NOMO-1 treated with DMSO at 0.1 percent for 48 hours (cell line): ENCODE measurements at regions not wholly inside any gene's neighbourhood (a gene's known extent, or its start where the extent isn't known, plus 50 kb on each side); places are given as distances from the start of the nearest gene placed in this dataset.

ENCODE experiments used
- DNase-seq: peaks from one replicate; lab custom pipeline; 2025; ENCODE audit not compliant: unreplicated experiment; lab: John Stamatoyannopoulos, UW

DNA sequence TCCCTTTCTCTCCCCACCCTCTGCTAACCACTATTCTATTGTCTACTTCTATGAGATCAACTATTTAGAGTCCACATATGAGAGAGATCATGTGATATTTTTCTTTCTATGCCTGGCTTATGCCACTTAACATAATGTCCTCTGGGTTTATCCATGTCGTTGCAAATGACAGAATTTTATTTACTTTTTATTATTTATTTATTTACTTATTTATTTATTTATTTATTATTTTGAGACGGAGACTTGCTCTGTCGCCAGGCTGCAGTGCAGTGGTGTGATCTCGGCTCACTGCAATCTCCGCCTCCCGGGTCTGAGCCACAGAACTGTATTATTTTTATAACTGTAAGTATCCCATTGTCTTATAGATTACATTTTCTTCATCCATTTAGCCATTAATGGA is 443.4 kb upstream of the CDH19 start:
- no peak for DNase-seq

DNA sequence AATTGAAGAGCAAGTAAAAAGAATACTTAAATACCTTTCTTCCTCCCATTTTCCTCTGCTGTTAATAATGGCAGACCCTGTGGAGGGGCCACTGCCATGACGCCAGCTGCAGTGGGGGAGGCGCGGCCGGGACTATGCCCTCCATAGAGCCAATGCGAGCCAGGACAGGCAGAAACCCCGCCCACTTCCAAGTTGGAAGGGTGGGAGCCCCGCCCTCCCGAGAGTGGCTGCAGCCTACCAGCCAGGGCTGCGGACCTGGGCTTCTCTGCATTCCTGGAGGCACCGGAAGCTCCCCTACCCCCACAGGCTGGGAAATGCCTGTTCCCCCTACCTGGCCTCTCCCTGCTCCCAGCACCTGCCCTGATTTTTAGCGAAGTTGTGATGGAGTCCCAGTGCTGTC is 439.4 kb upstream of the CDH19 start:
- DNase-seq = no peak

DNA sequence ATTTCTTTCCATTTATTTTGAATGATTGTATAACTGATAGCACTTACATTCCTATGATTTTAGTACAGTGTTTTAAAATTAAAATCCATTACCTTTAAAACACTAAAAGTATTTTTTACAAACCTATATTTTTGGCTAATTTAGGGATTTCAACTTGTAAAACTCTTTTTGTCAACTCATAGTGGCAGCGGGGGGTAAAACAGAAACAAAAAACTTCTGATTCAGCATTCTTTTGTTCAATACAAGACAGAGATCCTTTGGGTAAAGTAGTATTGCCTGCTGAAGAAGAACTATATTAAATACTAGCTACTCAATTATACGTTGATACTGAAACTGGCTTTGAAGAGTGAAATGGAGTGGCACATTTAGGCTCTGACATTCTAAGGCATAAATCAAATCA is 437.4 kb upstream of the CDH19 start:
- DNase-seq = no peak

DNA sequence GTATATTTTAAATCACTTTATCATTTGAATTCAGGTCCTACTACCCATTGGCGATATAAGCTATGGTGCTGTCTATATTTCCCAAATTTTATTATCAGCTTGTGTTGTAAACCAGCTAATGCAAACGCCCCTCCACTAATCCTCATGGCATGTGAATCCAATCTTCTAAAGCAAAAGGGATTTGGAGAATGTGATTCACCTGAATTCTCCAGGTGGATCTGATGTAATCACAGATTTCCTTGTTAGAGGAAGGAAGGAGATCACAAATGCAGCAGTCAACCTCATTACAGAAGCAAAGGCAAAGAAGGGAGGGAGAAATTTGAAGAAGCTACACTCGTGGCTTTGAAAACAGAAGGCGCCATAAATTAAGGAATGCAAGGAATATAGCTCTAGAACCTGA is 431.1 kb upstream of the CDH19 start:
- DNase-seq = no peak

DNA sequence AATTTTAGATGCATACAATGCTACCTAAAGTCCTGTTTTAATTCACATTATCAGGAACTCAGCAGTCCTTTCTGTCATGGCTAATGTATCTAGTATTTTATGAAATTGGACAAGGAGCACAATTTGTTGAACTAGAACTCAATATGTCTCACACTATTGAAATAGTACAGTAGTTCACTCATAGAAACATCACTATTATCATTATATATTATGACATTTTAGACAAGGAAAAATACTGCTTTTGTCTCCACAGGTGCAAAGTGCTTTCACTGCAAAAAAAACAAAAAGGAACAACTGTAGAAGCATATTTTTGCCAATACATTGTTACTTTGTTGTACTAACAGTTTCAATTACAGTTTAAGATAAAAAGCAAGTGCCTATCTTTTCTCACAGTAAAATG is 419.2 kb upstream of the CDH19 start:
- no peak for DNase-seq

DNA sequence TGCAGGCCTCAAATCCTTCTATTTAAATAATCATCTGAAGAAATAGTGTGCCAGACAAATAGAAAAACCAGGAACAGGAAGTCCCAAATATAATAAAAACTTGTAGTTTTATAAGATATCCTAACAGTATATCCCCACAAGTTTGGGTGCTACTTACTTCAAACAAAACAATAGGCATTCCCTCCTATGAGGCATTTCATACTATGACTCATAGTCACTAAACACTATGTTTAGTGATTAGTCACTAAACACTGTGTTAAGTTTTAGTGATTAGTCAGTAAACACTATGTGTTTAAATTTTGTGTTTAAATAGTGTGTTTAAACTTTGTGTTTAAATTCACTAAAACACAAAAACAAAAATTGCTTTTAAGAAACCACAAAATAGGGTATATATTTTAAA is 407.0 kb upstream of the CDH19 start:
- no peak for DNase-seq

DNA sequence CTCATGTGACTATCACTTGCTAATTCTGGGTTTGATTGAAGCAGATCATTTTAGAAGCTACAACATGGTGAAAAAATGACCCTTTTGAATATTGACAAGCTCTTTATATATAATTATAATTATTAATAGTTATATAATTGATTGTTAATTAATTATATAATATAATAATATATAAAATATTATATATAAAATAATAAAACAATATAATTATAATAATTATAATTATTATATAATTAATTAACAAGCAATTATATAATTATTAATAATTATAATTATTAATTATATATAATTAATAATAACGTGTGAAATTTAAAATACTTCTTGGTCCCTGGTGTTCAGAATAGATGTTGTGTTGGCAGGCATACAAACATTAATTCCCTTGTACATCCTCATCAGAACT is 404.1 kb upstream of the CDH19 start:
- no peak for DNase-seq

DNA sequence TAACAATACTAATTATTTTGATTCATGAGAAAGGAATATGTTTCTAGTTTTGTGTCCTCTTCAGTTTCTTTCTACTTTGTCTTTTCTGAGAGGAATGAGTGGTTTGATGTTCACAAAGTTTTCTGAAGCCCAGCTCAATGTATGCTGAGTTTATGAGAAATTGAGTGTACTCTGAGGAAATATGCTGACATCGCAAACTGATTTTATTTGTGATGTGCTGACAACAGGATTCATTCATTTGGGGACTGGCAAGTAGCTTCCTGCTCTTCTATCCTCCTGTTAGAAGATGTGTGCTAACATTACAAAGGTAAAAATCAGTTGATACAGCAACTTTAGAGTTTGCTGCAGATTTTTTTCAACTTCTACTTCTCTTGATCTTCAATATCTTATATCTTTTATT is 403.2 kb upstream of the CDH19 start:
- no peak for DNase-seq

DNA sequence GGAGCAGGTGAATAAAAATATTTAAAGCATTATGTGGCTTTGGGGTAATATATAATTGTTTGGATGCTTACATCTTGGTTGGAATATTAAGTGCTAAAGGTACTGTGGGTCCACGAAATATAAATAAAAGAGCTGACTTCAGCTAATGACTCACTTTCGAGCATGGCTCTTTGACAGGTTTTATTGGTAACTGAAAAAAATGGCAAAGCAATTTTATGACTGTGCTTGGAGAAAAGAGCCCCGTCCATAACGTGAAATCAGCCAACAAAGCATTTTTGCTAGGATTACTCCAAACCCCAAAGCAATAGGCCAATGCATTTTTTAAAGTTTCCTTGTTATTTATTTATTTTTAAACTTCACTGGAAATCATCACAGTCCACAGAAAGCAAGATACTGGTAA is 397.2 kb upstream of the CDH19 start:
- DNase-seq = no peak

DNA sequence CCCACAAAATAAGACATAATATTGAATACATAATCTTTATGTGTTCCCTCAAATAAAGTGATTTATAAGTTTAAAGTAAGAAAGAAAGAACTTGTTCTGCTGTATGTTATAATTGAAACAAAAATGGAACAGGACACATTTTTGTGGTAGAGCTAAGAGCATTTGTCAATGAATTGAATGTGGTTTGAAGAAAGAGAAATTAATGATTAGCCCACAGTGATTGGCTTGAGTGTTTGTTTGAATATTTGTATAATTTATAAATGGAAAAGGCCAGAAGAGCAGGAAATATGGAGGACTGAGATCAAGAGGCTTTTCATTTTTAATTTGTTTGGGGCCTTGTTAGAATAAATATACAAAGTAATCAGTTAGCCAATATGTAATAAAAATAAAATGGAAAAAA is 395.1 kb upstream of the CDH19 start:
- DNase-seq = no peak

DNA sequence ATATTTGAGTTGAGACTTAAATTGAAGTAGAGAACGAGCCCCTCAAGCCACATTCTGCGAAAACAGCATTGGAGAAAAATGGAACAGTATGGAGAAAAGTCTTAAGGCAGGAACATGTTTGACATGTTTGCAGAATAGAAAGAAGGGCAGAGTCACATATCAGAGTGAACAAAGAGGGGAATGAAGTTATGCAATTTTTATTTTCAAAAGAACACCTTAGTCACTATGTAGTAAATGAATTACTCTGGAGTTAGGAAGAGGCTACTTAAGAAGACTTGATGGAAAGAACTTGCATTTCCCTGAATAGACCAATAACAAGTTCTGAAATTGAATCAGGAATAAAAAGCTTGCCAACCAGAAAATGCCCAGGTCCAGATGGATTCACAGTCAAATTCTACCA is 391.4 kb upstream of the CDH19 start:
- no peak for DNase-seq

DNA sequence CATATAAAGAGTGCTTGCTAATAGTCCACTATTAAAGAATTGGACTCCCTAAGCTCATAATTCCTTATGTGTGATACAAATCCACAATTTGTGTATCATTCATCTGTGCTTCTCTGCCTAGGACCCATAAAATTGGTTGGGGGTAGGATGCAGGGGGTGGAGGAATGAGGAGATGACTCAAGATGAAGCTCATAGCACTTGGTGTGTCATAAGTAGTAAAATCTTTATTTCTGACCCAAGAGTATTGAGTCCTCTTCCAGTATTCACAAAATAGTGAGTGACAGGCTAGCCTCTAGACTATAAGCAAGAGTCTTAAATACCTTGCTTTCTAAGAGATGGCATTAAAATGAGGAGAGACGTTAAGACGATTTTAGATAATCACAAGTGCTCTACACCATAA is 390.9 kb upstream of the CDH19 start:
- no peak for DNase-seq

DNA sequence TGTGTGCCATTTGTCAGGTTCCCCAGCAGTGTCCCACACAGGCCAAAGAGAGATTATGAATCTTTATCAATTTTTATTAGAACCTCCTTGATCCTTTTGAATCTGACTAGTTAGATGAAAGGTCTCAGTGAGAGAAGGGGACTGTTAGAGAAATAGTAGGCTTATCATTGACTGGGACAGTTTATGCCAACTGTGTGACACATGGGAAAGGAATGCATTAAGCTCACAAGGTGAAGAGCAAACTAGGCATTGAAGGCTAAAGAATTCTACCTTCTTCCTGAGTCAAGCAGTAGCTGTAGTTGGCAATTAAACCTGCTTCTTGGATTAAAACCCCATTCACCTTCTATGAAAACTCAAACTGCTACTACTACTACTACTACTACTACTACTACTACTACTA is 389.6 kb upstream of the CDH19 start:
- DNase-seq = no peak

DNA sequence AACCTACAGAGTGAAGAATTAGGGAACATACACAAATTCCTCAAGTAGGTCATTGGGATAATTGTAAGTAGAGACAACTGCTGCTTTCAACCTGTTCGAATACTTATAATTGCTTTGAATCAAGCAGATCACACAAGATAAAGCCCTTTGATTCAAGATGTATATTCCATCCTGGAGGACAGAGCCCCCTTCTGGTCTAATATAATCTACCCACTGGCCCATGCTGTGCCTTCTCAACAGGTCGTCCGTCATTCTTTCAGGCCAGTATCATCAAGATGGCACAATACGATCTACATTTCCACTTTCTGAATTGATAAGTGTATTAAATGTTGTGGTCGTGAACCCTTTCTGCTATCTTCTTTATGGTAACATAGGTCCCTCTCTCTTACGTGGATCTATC is 387.0 kb upstream of the CDH19 start:
- DNase-seq = no peak

DNA sequence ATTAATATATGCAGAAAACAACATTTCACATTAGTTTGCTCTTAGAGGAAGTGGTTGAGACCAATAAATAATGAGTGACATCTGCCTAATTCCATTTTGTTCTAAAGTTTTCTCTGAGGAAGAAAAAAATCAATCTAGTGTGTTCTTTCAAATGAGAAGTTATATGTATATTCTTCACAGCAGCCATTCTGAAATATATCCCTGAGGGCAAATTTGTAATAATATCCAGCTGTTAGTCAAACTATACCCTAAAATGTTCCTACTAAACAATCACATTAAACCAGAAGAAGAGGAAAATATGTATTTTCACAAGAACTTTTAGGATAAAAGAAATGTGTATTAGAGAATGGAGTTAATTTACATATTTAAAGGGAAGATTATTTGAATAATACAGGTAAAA is 375.1 kb upstream of the CDH19 start:
- DNase-seq = no peak

DNA sequence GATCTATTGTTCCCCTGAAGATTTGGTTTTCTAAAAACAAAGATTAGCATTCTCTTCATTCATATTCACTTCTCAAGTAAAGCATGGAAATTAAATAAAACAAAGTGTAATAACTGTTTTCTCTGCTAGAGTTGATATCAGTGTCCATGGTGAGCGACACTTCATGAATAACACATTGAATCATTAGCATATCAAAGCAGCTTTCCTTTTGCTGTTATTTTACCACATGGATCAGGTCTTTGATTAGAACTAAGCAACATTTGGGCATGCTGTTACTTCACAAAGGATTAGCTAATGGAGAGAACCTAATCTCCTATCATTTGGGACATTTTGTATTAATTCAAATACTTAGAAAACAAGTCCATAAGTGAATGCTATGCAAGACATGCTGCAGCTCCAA is 368.8 kb upstream of the CDH19 start:
- DNase-seq = no peak

DNA sequence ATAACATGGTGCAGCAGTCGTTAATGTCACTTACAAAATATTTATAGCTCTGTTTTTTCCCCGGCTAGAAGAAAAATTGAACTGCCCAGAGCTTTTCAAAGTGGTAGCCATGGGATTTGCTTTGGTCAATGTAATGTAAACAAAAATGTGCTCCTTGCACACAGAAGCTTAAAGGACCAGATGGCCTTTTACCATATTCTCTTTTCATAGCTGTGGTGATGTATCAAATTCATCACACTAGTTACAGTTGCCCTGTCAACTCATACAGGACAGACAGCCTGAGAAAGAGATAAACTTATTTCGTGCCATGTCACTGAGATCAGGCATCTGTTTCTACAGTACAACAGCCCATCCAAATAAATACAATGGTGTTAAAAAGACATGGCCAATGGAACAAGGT is 368.1 kb upstream of the CDH19 start:
- DNase-seq = no peak

DNA sequence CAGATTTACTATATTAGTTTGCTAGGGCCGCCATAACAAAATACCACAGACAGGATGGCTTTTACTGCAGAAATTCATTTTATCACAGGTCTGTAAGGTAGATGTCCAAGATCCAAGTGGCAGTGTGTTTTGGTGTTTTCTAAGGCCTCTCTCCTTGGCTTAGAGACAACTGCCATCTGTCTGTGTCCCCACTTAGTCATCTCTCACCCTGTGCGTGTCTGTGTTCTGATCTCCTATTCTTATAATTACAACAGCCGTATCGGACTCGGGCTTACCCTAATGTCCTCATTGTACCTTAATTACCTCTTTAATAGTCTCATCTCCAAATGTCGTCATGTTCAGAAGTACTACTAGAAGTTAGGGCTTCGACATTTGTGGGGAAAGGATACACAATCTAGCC is 362.3 kb upstream of the CDH19 start:
- no peak for DNase-seq

DNA sequence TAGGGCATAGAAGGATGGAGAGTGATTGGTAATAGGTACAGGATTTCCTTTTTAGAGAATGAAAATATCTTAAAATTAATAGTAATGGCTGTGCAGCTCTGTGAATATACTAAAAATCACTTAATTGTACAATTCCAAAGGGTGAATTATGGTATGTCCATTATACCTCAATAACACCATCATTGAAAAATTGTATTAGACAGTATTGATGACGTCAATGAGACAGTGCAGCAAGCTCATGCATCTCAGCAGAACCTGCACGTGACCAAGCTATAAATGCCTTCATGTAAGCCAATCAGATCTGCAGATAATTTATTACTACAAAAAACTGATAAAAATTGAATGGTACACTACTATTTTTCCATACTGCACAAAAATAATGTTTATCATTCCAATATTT is 354.4 kb upstream of the CDH19 start:
- DNase-seq = no peak

DNA sequence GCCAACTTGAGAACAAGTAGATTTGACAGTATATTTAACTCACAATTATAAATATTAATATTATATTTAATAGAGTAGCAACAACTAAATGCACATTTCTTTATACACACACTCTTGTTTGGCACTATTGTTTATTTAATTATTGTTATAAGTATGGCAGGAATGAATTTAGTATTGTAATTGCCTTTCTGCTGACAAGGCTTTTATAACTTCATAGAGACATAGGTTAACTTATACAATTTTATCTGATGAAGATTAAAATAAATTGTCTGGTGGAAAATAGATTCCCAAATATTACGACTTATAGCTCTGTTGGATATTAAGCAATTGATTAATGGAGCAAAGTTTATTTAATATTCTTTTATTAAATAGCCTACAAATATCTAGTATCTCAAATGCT is 347.9 kb upstream of the CDH19 start:
- DNase-seq = no peak

DNA sequence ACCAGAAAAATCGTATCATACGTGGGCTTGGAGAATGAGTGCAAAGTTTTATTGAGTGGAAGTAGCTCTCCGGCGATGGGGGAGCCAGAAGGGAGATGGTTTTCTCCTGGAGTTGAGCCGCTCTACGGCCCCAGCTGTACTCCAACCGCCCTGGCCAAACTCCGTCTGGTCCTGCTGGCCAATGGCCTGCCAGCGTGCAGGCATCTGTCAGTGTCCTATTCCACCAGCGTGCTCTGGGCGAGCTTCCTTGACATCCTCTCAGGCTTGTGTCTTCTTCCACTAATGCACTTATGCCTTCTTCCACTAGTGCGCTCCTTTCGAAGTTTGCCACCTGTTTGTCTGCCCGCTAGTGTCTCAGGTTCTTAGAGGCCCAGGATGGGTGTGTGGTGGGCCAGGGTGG is 345.5 kb upstream of the CDH19 start:
- DNase-seq = no peak

DNA sequence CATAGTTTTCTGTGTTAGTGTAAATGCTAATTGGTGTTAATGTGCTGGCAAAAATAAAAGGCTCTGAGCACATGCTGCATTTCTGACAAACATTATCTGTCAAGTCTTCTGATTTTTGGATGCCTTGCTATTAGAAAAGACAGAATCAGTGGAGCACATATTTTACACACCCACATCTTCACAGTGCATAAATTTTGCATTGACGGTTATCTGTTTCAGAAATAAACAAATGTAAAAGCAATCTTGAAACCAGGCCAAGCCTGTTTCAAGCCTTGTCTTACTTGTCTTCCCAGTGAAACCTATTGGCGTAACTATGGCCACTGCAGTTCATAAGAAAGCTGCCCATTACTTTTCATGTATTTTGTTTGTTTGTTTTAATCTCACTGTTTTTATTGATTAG is 333.7 kb upstream of the CDH19 start:
- no peak for DNase-seq

DNA sequence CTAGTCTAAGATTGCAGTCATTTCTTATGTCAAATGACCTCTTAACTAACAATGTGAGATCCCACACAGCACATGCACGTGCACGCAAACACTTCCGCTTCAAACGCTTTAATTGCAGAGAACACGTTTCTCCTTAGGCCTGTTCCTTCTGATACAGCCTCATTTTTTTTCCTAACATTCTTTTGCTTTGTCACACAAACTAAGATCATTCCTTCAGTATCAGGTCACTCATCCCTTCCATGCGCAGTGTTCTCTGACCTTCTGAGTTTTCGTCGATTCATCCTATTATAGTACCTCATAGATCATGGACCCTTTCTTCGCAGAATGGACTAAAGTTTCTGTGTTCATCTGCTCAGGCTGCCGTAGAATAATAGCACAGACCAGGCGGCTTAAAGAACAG is 327.1 kb upstream of the CDH19 start:
- DNase-seq = no peak

DNA sequence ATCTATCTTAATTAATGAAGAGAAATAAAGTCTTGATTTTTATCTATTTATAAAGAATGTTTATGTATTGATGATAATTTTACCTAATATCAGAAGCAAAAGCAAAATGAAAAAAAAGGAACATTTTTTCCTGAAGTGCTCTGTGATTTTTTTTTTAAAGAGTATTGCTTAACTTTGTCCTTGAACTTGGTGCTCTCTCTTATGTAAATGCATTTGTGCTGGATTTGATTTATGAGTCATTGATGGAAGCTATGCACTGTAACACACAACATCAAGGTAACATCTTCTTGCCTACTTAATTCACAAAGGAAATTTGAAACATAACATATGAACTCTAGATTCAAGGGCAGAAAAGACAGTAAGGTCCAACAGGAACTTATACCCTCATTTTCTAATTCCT is 312.9 kb upstream of the CDH19 start:
- DNase-seq = no peak
